EL (cell line): ENCODE measurements at regions not wholly inside any gene's neighbourhood (a gene's known extent, or its start where the extent isn't known, plus 50 kb on each side); places are given as distances from the start of the nearest gene placed in this dataset.
"Not testable (repeated sequence)": the region's sequence is repeated elsewhere in the genome, so short reads cannot be mapped to it uniquely, and the experiment has no call there.

Experiments used
- DNase-seq: peaks from one replicate; pipeline ENCODE4 v3.0.0-alpha.2; 2016

DNA sequence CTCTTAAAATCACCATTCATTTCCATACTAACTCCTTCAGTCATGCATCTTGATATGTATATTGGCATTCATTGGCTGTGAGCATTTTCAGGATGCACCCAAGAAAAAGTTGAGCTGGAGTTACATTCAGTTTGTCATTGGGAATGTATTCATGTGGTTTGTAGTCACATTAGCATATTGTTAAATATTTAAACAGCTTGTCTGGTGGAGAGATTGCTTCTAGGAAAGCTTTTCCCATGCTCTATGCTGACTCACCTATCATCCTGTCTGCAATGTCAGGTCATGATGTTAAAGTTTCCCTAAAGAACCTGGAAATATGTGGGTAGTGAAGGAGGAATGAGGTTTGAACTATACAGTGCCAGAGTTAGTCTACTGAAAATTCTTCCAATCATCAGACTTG lies 583.6 kb downstream of the GALC start:
- DNase-seq, result no peak

DNA sequence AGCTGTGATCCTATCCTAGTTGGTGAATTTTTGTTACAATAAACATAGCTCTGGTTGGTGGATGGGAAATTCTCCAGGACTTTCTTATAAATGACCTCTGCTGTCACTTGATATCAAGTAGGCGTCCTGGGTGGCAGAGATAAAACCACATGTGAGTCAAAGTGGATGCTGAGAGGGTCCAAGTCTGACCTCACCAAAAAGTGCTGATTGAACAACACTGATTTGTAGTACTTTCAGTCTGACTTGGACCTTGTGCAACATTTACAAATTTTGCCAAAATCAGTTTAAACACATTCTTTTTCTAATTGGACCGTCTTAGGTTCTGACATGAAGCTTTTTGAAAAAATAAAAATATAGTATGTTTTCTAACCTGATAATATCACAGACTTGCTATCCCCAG lies 585.6 kb downstream of the GALC start:
- DNase-seq, result no peak

DNA sequence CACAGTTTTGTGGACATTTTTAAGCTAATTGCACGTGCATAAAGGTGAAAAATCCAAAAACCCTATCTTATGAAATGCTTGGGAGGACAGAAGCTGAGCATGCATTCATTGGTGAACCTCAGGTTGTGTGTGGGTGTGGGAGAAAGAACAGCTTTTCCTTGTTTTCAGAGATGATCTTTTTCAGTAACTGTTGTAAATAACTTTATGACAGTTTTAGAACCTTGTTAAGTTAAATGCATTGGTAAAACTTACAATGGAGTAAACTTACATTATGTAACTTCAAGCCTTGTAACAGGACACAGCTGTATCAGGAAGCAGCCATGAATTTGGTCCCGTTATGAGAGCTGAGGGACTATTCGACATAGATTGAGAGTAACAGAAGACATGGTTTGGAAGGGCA lies 587.4 kb downstream of the GALC start:
- no peak for DNase-seq

DNA sequence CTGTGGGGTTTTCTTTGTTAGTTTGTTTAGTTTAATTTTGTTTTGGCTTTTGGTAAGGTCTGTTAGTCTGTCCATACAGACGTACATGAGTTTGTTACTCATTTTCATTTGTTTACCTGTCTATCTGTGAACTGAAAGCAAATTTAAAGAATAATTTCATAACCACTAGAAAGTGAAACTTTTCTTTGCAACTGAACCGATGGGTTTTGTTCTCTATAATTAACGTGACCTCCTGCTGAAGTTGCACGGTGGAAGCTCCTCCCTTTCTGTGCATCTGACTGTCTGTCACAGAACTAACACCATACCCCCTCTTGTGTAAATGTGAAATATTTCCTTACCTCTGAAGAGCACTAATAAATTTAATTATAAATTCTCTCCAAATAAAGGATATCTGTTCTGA lies 595.5 kb downstream of the GALC start:
- DNase-seq, result no peak

DNA sequence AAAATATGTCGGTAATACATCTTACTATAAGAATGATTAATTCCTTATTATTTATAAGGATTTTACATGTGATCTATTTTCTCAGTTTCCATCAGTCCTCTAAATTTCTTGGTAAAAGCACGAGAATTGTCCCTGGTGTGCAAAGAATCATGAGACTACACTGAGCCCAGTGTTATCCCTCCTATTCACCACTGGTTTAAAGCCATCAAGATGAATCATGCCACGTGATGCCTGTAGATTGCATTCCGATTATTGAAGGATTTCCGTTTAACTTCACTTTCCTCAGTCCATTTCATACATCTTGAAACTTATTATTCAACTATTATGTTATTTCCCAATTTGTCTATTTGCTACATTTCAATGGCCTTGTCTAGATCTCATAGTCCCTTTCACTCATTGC lies 601.9 kb downstream of the GALC start:
- DNase-seq, result no peak

DNA sequence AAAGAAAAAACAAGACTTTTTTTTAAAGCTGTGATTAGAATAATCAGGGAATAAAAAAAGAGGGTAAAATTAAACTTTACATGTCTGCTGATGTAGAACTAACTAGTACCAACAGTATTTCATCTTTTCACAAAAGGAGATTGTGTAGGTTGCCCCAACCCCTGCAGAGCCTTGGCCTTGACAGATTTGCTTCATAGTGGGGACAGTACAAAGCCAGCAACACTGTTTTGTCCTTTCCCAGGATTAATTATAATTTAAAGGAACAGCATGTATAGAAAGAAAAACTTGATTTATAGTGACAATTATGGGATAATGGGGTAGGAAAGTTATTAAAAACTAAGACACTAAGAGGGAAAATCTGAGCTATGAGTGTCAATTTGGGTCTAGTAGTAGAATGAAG lies 604.0 kb downstream of the GALC start:
- DNase-seq, result no peak

DNA sequence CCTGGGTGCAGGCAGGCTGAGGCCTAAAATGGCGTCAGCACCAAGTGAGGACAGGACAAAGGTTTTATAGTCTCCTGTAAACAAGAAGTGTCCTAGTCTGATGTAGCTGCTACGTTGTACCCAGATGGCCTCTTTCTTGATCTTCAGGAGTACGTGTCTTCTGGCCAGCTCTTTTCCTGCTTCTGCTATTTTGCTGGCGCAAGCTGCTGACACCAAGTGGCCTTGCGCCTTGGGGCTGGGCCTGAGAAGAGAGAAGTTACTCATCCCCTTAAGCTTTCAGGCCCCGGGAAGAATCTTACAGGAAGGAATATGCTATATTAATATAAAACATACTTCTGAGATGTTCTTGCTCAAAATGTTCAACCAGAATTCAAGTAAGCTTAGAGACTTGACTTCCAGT lies 605.2 kb downstream of the GALC start:
- DNase-seq, result no peak

DNA sequence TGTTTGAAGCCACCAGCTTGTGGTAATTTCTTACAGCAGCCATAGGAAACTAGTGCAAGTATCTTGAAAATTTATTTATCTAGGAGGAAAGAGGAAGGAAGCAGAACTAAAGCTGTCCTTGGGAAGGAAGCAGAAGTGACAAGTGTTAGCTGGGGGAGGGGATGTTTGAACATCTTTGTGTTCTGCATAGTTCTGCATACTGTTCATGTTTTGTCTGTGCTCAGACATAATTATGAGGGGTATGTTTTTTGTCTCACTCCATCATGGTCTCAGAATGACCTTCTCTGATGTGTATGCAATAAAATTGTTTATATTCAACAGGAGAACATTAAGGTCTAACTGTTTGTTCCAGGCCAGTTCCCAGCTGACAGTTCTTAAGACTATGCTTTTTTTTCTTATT lies 606.5 kb downstream of the GALC start:
- no peak for DNase-seq

DNA sequence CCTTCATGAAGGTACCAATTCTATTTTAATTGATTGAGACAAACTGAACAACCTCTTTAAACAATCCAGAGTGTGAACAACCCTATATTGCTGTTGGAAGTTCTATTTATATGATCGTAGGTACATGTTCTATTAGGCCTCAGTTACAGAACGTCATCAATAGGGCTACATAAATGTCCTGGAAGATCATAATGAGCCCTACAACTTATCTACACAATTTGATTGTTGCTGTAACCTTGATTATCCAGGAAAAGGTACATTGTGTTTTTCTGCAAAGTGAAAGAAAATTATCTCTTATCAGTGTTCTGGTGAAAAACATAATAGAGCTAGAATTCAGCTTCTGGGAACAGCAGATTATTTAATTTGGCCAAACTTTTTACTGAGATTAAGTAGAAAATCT lies 612.9 kb downstream of the GALC start:
- DNase-seq, result no peak

DNA sequence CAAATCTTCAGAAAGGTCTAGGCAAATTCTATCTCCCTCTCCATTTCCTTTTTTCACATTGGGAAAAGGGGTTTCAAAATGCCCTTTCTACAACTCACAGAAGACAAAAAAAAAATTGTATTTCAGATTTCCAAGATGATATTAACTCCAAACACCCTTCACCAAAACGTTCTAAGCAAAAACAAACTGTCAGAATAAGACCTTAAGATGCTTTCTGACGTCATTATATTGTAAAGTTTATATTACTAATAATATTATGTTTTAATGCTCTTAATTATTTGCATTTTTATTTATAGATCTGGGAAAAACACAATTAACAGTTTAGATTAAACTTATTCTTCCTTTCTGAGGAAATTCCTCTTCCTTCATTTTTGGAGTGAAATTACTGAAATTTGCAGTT lies 624.2 kb downstream of the GALC start:
- no peak for DNase-seq

DNA sequence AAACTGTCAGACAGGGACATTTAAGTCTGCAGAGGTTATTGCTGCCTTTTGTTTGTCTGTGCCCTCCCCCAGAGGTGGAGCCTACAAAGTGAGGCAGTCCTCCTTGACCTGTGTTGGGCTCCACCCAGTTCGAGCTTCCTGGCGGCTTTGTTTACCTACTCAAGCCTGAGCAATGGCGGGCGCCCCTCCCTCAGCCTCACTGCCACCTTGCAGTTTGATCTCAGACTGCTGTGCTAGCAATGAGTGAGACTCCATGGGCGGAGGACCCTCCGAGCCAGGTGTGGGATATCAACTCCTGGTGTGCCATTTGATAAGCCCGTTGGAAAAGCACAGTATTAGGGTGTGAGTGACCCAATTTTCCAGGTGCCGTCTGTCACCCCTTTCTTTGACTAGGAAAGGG lies 632.7 kb downstream of the GALC start:
- DNase-seq, result not testable (repeated sequence)

DNA sequence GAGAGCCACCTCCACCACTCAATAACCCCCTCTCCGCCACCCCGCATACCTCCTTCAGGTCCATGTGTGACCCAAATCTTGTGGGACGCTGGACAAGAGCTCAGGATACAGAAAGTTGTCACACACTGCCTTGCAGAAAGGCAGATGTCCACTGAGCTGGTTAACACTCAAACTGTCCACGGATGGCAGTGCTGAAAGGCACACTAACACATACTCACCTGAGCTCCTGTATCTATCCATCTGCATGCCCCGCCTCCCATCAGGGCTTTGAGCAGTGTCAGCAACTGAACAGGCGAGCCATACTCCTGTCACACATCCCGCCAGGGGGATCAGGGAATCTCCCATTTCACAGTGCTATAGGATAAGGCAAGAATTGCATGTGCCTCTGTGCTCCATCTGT lies 642.0 kb downstream of the GALC start:
- DNase-seq, result no peak

DNA sequence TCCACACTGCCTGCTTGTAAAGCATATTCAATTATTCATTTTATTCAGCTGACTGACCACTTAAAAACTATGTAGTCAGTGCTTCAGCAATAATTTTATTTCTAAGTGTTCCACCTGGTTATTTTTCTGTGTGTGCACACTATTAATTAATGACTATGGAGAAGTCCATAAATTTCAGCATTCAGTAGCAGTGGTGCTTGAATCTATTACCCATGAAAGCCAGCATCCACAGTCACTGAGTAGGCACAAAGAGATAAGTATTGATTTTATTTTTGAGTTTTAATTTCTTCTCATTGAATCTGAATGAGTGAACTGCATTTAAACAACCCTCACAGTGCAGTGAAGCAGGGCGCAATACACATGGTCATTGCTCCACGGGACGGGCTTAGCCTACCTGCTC lies 643.1 kb downstream of the GALC start:
- no peak for DNase-seq

DNA sequence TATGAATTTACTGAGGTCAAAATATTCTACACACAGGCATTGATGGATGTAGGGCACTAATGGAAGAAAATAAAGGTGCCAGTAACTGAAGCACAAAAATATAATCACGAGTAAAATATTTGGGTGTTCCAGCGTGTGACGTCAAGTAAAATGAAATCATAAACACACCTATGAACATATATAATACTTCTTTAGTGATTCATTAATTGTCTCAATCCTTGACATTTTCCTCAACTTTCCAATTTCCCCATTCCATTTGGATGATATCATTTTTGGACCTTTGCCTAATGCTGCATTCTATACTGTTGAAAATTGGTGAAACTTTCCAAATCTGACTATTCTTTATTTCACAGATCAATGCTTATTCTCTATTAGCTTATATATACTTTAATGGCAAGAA lies 649.3 kb downstream of the GALC start:
- no peak for DNase-seq

DNA sequence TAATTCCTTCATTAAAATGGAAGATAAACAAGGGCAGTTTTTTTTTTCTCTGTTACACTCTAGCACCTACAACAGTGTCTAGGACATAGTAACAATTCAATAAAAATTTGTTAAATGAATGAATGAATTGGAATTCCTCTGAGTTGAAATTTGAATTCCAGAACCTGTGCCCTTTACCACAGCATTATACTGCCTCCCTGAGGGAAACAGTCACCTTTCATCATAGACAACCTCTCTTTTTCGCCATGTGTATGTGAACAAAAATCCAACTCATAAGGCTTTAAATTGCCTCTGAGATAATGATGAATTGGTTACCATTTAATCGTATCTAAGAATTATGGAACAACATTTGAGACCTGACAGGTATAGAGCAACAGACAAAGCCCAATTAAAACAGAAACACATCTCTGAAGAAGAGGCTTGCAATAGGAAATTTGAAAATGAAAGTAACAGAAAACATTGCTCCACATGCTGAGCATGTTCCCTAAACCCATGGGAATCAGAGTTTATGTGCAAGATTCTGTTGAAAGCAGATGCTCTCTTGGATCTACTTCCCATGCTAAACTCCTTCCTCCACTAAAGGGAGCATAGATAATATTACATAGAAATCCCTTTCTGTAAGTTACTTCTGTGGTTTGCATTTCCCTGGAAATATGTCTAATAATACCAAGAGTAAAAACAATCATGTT lies 657.8 kb downstream of the GALC start:
- DNase-seq, result no peak

DNA sequence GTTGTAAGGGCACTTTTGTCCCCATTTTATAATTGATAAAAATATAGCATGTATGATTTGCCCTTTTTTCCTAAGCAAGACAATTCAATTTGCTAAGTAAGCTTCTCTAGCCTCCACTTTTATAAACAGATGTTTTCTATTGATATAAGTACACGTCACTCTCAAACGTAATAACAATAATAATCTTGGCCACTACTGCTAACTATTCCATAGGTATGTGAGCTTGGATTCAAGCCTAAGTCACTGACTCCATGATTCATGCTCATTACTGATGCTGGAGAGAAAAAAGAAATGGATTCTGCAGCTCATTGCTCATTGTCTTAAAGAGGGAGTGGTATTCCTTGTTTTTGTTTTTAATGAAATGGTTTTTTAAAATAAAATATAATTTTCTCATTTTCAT lies 661.0 kb downstream of the GALC start:
- DNase-seq, result peak; percentile 37

DNA sequence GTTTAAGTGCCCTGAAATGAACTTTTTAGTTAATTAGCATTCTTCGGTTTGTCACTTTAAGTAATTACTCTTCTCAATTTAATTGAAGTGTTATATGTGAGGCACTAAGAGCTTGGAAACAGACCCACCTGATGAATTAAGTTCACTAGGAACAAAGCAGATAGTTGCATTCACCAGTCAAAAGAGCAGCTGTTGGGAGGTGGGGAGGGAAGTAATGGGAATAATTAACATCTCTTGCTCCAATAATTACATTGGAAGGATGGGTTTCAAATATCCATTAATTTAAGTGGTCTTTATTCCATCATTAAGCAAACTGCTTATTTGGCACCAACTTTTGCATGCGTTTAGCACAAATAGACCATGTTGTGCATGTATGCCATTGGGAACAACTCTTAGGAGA lies 667.2 kb downstream of the GALC start:
- no peak for DNase-seq

DNA sequence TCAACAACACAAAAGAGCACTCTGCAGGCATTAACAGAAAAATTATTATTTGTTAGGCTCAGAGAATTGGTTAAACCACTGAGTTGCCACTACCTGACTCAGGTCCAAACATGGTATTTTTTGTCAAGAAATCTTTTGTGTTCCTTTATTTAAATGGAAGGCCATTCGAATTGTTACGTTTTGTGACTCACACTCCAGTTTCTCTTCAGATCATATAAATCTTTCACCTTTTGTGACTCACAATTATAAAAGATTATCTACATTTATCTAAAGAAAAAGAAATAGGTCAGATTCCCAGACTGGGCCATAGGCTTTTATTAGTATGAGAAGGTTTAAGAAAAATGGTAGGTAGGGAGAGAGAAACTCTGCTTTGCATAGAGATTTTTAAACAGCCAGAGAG lies 669.8 kb downstream of the GALC start:
- no peak for DNase-seq

DNA sequence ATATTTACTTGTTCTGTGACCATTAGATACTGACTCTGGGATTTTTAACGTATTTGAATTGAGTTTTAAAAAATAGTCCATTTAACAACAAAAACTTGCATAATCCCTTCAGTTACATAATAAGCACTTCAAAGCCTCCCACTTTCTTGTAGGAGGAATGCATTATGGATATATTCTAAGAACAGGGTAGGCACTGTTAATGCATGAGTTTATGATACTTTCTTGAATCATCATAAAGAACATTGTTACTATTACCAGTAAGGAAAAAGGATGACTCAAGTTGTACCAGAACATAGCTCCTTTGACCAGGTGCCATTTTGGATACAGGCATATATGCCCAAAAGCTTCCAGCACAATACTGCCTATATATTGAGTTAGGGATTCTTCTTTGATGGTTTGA lies 671.4 kb downstream of the GALC start:
- DNase-seq, result no peak

DNA sequence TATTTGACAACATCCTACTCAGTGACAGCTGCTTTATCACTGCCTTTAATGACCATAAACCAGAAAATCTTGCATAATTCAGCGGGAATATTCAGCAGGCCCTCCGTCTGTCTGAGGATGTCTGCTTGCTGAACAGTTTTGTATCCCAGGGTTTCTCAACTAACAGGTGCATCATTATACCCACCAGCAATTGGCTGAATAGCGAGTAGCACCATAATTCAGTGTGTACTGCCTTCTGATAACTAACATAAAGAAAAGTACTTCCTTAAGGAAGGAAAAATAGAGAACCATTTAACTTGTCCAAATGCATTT lies 680.1 kb downstream of the GALC start:
- no peak for DNase-seq

DNA sequence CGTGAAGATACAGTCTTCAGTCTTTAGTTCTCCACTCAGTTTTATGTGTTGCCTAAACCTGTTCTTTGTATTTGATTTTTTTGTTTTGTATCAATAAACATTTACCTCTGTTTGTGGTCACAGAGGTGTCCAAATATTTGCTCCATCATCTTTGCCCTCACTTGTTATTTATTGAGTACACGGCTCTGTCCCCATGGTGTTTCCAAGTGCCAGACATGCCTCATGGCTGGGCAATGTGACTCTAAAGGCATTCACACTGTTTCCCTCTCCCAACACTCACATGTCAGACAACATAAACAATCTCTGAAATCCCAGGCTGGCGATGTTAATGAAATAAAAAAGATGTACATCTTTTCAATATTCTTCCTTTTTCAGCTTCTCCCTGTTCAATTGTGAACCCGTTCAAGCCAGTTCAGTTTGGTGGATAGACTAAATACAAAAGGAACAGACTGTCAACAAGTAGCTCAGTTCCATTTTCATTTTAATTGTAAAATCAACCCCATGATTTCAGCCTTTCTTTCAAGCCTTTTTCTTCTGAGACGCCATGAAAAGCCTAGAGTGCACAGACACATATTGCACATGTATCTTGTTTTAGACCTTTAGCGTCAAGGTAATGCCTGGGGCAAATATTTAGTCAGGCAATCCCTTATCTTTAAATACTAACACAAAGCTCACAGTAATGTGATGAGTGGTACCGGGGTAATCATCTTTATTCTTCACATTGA lies 680.7 kb downstream of the GALC start:
- no peak for DNase-seq

DNA sequence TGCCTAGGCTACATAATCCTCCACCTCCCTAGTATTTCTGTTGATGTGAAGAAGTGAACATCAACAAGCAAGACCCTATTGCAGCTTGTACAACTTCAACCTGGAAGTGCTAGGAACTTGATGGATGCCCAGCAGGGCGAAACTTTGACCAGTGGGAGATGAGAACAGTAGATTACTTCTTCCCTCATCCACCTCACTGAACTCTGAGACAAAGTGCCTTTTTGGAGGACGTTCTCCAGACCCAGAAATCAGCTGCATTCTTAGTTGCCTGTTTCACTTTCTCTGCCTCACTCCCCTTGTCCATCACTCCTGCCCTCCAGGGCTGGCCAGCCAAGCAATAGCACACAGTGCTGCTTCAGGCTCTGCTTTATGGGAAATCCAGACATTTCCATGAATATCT lies 683.4 kb downstream of the GALC start:
- no peak for DNase-seq

DNA sequence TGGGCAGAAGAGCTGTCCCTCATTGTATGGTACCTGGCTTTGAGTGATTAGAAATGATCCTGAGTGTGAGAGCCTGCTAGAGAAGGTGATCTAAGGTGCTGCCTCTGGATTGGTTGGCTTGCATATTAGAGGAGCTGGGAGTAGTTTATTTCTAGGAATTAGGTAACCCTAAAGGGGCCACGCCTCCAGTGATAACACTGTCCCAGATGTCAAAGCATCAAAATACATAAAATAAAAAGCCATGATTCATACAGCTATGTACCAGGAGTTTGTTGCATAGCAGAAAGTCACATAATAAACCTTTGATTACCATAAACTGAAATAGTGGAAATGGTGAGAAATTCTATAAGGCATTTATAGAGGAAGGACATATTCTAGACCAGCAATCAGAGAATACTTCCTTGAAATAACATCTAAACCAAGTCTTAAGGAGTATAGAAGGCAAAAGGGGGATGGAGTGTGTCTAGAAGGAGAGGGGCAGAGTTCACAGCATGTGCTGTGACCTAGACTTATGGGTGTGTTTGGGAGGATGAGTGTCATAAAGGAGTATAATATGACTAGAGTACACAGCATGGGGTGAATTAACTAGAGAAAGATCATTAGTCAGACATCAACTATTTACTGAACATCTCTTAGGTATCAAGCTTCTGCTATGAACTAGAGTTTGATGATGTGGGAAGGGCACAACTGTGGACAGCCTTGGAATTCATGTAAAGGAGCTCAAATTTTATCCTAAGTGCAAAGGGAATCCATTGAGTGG lies 686.4 kb downstream of the GALC start:
- DNase-seq, result no peak

DNA sequence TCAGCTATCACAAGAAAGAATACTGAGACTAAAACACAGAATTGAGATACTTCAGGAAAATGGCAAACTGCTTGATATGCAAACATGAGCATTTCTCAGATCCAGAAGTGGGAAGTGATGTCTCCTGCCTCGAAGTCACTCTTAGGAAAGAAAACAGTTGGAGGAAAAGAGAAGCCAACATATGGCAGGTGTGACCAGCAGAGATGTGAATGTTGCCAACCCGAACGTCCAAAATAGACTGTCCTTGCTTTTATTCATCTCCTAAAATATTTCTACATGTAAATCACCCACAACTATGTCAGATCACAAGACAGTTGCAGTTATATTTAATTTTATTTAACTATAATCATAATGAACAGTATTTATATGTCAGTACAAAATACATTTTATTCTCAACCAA lies 687.6 kb downstream of the GALC start:
- no peak for DNase-seq

DNA sequence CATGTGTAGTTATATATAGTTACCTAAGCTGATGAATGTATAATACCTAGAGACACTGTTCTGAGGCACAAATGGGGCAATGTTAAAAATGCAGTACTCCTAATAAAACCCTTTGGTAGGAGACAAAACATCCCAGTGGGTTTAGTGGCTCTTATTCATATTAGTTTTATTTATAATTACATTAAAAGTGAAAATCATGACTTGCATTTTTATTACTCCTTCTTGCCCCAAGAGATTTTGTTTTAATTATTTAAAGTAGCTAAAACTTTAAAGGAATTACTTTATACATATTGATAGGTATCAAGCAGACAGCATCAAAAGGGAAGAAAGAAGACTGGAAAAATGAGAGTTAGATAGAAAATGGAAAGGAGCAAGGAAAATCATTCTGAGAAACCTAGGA lies 688.6 kb downstream of the GALC start:
- no peak for DNase-seq
